Ishikawa (cell line): ENCODE measurements at regions not wholly inside any gene's neighbourhood (a gene's known extent, or its start where the extent isn't known, plus 50 kb on each side); places are given as distances from the start of the nearest gene placed in this dataset.

Source experiments
- CEBPB ChIP-seq: IDR thresholded peaks from 2 replicates; pipeline ENCODE4 v1.6.1; 2012
- CREB1 ChIP-seq: IDR thresholded peaks from 2 replicates; pipeline ENCODE4 v1.6.1; 2012; ENCODE audit warnings: low read depth
- EGR1 ChIP-seq: IDR thresholded peaks from 2 replicates; pipeline ENCODE4 v1.6.1; 2012
- FOXM1 ChIP-seq: IDR thresholded peaks from 2 replicates; pipeline ENCODE4 v1.6.1; 2012; ENCODE audit warnings: low read depth, borderline replicate concordance
- MAX ChIP-seq: IDR thresholded peaks from 2 replicates; pipeline ENCODE4 v1.6.1; 2012
- NFIC ChIP-seq: IDR thresholded peaks from 2 replicates; pipeline ENCODE4 v1.6.1; 2012
- RAD21 ChIP-seq: IDR thresholded peaks from 2 replicates; pipeline ENCODE4 v1.6.1; 2012; ENCODE audit warnings: low read depth
- TAF1 ChIP-seq: IDR thresholded peaks from 2 replicates; pipeline ENCODE4 v1.6.1; 2012; ENCODE audit warnings: low read depth, mild to moderate bottlenecking
- TCF12 ChIP-seq: IDR thresholded peaks from 2 replicates; pipeline ENCODE4 v1.6.1; 2012; ENCODE audit warnings: low read depth
- TEAD4 ChIP-seq: IDR thresholded peaks from 2 replicates; pipeline ENCODE4 v1.6.1; 2012
- USF1 ChIP-seq: IDR thresholded peaks from 2 replicates; pipeline ENCODE4 v1.6.1; 2012
- YY1 ChIP-seq: IDR thresholded peaks from 2 replicates; pipeline ENCODE4 v1.6.1; 2012; ENCODE audit warnings: low read depth
- ZBTB7A ChIP-seq: IDR thresholded peaks from 2 replicates; pipeline ENCODE4 v1.6.1; 2012; ENCODE audit warnings: low read depth
- TF ChIP-seq, protein P1 (sequence below): IDR thresholded peaks from 2 replicates; pipeline ENCODE4 v1.6.1; 2012; ENCODE audit warnings: low read depth, mild to moderate bottlenecking

DNA sequence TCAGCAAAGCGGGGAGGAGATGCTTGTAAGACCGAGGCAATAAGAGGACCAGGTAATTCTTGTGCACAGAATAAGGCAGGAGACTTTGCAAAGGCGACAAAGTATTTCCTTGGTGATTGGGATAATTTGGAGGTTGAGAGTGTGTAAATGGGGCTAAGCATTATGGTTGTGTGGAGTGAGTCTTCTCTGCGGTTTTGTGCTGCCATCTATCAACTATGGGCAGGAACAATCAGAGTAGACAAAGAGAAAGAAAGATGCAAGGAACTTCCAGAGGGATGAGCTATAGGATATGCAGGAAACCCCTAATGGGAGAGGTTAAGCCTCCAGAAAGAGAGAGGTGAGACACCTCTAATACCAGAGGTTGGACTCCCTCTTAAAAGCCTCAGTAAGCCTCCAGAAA lies 339.8 kb downstream of the PAPSS1 start:
- TF ChIP-seq CREB1 (no peak), TCF12 (no peak), EGR1 (no peak), YY1 (no peak), RAD21 (no peak), MAX (no peak), USF1 (no peak), FOXM1 (no peak), CEBPB (no peak)
- TF ChIP-seq, protein P1, sequence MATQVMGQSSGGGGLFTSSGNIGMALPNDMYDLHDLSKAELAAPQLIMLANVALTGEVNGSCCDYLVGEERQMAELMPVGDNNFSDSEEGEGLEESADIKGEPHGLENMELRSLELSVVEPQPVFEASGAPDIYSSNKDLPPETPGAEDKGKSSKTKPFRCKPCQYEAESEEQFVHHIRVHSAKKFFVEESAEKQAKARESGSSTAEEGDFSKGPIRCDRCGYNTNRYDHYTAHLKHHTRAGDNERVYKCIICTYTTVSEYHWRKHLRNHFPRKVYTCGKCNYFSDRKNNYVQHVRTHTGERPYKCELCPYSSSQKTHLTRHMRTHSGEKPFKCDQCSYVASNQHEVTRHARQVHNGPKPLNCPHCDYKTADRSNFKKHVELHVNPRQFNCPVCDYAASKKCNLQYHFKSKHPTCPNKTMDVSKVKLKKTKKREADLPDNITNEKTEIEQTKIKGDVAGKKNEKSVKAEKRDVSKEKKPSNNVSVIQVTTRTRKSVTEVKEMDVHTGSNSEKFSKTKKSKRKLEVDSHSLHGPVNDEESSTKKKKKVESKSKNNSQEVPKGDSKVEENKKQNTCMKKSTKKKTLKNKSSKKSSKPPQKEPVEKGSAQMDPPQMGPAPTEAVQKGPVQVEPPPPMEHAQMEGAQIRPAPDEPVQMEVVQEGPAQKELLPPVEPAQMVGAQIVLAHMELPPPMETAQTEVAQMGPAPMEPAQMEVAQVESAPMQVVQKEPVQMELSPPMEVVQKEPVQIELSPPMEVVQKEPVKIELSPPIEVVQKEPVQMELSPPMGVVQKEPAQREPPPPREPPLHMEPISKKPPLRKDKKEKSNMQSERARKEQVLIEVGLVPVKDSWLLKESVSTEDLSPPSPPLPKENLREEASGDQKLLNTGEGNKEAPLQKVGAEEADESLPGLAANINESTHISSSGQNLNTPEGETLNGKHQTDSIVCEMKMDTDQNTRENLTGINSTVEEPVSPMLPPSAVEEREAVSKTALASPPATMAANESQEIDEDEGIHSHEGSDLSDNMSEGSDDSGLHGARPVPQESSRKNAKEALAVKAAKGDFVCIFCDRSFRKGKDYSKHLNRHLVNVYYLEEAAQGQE, result no peak

DNA sequence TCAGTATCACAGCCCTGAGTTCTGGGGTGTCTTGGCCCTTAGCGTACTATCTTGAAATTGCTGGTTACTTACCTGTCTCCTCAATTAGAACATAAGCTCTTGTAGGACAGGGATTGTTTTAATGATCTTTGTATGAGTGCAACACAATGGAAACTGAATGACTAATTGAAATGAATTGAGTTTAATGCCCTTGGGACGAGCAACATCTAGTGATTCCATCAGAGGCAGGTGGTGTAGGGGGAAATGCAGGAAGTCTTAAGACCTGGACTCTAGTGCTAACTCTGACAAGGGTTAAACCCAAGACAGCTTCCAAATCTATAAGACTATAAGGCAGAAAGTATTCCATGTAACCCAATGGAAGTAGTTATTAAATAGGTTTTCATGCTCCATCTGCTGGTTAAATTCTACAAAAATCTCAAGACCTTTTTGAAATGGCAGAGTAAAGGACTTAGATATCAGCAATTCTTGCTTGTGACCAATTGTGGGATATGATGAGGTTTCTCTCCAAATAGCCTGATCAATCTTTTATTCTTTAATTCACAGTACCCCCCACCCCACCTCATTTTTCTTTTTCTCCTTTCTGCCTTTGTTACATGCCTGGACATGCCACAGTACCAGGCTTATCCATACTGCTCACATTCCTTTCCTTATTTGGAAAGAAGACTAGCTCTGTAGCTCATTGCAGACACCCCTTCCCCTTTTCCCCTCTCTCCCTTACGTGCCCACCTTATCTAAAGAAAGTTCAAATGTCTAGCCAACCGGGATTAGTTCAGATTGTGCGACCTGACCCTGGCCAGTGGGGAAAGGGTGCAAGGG lies 340.8 kb downstream of the PAPSS1 start:
- TF ChIP-seq RAD21 (peak; percentile 36; the same call in 1 of the 2 replicates), TEAD4 (no peak)

- TF ChIP-seq CEBPB, result no peak
Measured at GRCh38 chr4:107376293-107376692, 340.2 kb upstream of the DKK2 start.

GRCh38 chr4:107366900-107367299 lies 330.8 kb upstream of the DKK2 start:
- TF ChIP-seq NFIC (no peak), TAF1 (no peak), MAX (no peak), USF1 (no peak), ZBTB7A (no peak), CEBPB (no peak), FOXM1 (no peak)
- TF ChIP-seq, protein P1, result no peak

- TF ChIP-seq CEBPB (no peak), TEAD4 (no peak), USF1 (no peak), TCF12 (no peak), EGR1 (no peak), FOXM1 (no peak), NFIC (no peak), ZBTB7A (no peak), MAX (no peak)
- TF ChIP-seq, protein P1, result no peak
Measured at GRCh38 chr4:107366016-107366735, 330.1 kb upstream of the DKK2 start.
